Fibroblast of lung (primary cell): ENCODE measurements at regions not wholly inside any gene's neighbourhood (a gene's known extent, or its start where the extent isn't known, plus 50 kb on each side); places are given as distances from the start of the nearest gene placed in this dataset.

Experiments used
- DNase-seq, 2 donors: peaks; one replicate each; pipeline versions ENCODE4 v3.0.0 to v3.0.0-alpha.2; 2010; ENCODE audit warnings: low read depth in 2 of 2
- H2AFZ ChIP-seq: 2 replicates; pipeline ENCODE4 v1.5.1; 2012; ENCODE audit warnings: low read length, control low read depth, inconsistent platforms
- H3K27ac ChIP-seq: 2 replicates; pipeline ENCODE4 v1.5.1; 2011; ENCODE audit warnings: low read length, control low read depth; ENCODE audit not compliant: insufficient read depth
- H3K27me3 ChIP-seq: 2 replicates; pipeline ENCODE4 v1.5.1; 2011; ENCODE audit warnings: mild to moderate bottlenecking, low read length; ENCODE audit not compliant: control insufficient read depth, insufficient read depth
- H3K36me3 ChIP-seq: 2 replicates; pipeline ENCODE4 v1.5.1; 2011; ENCODE audit warnings: low read length; ENCODE audit not compliant: control insufficient read depth, insufficient read depth
- H3K4me1 ChIP-seq: 2 replicates; pipeline ENCODE4 v1.5.1; 2011; ENCODE audit warnings: low read length; ENCODE audit not compliant: control insufficient read depth, insufficient read depth; ENCODE audit errors: extremely low read depth
- H3K4me2 ChIP-seq: 2 replicates; pipeline ENCODE4 v1.5.1; 2011; ENCODE audit warnings: low read length, control low read depth; ENCODE audit not compliant: insufficient read depth; ENCODE audit errors: extremely low read depth
- H3K4me3 ChIP-seq, 4 experiments: fragments of 200-600 bp in 1 of 4; sonication (generic) in 1 of 4; replicated peaks in 1 of 4; 2 replicates each; pipeline ENCODE4 v1.5.1; 2011 to 2016; ENCODE audit warnings: low read length in 4 of 4, low read depth in 3 of 4, mild to moderate bottlenecking in 3 of 4, control low read depth in 2 of 4, inconsistent platforms in 1 of 4, mixed read lengths in 1 of 4; ENCODE audit not compliant: insufficient read depth in 1 of 4; ENCODE audit errors: control extremely low read depth in 1 of 4
- H3K79me2 ChIP-seq: 2 replicates; pipeline ENCODE4 v1.5.1; 2012; ENCODE audit warnings: mild to moderate bottlenecking, low read length, inconsistent platforms; ENCODE audit not compliant: control insufficient read depth, insufficient read depth
- H3K9ac ChIP-seq: 2 replicates; pipeline ENCODE4 v1.5.1; 2011; ENCODE audit warnings: mild to moderate bottlenecking, low read length, control low read depth; ENCODE audit not compliant: insufficient read depth
- H3K9me3 ChIP-seq: 2 replicates; pipeline ENCODE4 v1.5.1; 2012; ENCODE audit warnings: low read depth, low read length; ENCODE audit not compliant: control insufficient read depth, insufficient read depth
- H4K20me1 ChIP-seq: 2 replicates; pipeline ENCODE4 v1.5.1; 2011; ENCODE audit warnings: low read length; ENCODE audit not compliant: control insufficient read depth, insufficient read depth; ENCODE audit errors: extremely low read depth
- CTCF ChIP-seq, 2 donors: IDR thresholded peaks in 1 of 2; conservative IDR thresholded peaks in 1 of 2; 1 replicate in 1 of 2; 2 replicates in 1 of 2; pipeline ENCODE4 v1.5.1; 2011 to 2012; ENCODE audit warnings: low read length in 2 of 2, control low read depth in 1 of 2, inconsistent platforms in 1 of 2, low read depth in 1 of 2, mild to moderate bottlenecking in 1 of 2
- EZH2 ChIP-seq: IDR thresholded peaks from 2 replicates; pipeline ENCODE4 v1.5.1; 2012; ENCODE audit warnings: low read length, control low read depth, mild to moderate bottlenecking; ENCODE audit errors: missing control alignments

GRCh38 chr3:118369892-118370491 is 664.7 kb downstream of the IGSF11 start:
- Histone ChIP-seq H3K27ac (no peak overlapping the region), H3K9me3 (no peaks in the 10 kb centered on the region), H4K20me1 (no peaks in the 10 kb centered on the region), H3K4me2 (no peak overlapping the region), H3K79me2 (no peaks in the 10 kb centered on the region), H3K36me3 (no peaks in the 10 kb centered on the region), H3K27me3 (no peaks in the 10 kb centered on the region), H3K4me1 (no peaks in the 10 kb centered on the region), H2AFZ (no peak overlapping the region), H3K4me3 (no peak overlapping the region), H3K9ac (no peak overlapping the region)
- TF ChIP-seq CTCF (conservative IDR thresholded peaks at IDR 0.05 in 1 of 2, IDR thresholded peaks at IDR 0.05 in 1 of 2; ENCODE audit: low read depth in 1 of 2, low read length in 2 of 2) (no peak), EZH2 (no peak)
- DNase-seq = no peak

- H2AFZ ChIP-seq = no peak overlapping the region
- H3K27me3 ChIP-seq = no peaks in the 10 kb centered on the region
- no peaks in the 10 kb centered on the region for H4K20me1 ChIP-seq
- no peak overlapping the region for H3K27ac ChIP-seq
- no peak overlapping the region for H3K4me2 ChIP-seq
- no peak for DNase-seq
- TF ChIP-seq EZH2 (no peak), CTCF (conservative IDR thresholded peaks at IDR 0.05 in 1 of 2, IDR thresholded peaks at IDR 0.05 in 1 of 2; ENCODE audit: low read depth in 1 of 2, low read length in 2 of 2) (no peak)
- H3K79me2 ChIP-seq = no peaks in the 10 kb centered on the region
- no peaks in the 10 kb centered on the region for H3K9me3 ChIP-seq
- no peak overlapping the region for H3K4me3 ChIP-seq
- H3K4me1 ChIP-seq = no peaks in the 10 kb centered on the region
- H3K9ac ChIP-seq = no peak overlapping the region
- H3K36me3 ChIP-seq = no peaks in the 10 kb centered on the region
These were observed 654.1 kb downstream of the IGSF11 start for GRCh38 chr3:118380576-118380975.

- Histone ChIP-seq H3K79me2 (no peaks in the 10 kb centered on the region), H4K20me1 (no peaks in the 10 kb centered on the region), H3K27ac (no peak overlapping the region), H3K9ac (no peak overlapping the region), H3K4me2 (no peak overlapping the region), H3K9me3 (no peaks in the 10 kb centered on the region), H2AFZ (no peak overlapping the region), H3K36me3 (no peaks in the 10 kb centered on the region), H3K4me3 (no peak overlapping the region), H3K4me1 (no peaks in the 10 kb centered on the region), H3K27me3 (no peaks in the 10 kb centered on the region)
- DNase-seq = no peak
- no peak for TF ChIP-seq EZH2
- no peak for TF ChIP-seq CTCF (conservative IDR thresholded peaks at IDR 0.05 in 1 of 2, IDR thresholded peaks at IDR 0.05 in 1 of 2; ENCODE audit: low read depth in 1 of 2, low read length in 2 of 2)
These were observed 638.2 kb downstream of the IGSF11 start for GRCh38 chr3:118396491-118396890.
